GM21825 (cell line): ENCODE measurements at regions not wholly inside any gene's neighbourhood (a gene's known extent, or its start where the extent isn't known, plus 50 kb on each side); places are given as distances from the start of the nearest gene placed in this dataset.
"Not testable (repeated sequence)": the region's sequence is repeated elsewhere in the genome, so short reads cannot be mapped to it uniquely, and the experiment has no call there.

ENCODE experiments used
- ATAC-seq: cut with Tn5 transposase; IDR thresholded peaks from one replicate; pipeline ENCODE4 v1.9.1; 2021; ENCODE audit warnings: mild to moderate bottlenecking, moderate library complexity; ENCODE audit not compliant: unreplicated experiment

GRCh38 chr11:15825976-15826650 is 530.2 kb downstream of the SOX6 start:
- no peak for ATAC-seq

- ATAC-seq, result no peak
Measured at GRCh38 chr11:15826826-15827225, 529.5 kb downstream of the SOX6 start.

GRCh38 chr11:15828215-15828853 is 528.0 kb downstream of the SOX6 start:
- ATAC-seq, result no peak

- ATAC-seq, result no peak
Measured at GRCh38 chr11:15829312-15829711, 527.0 kb downstream of the SOX6 start.

GRCh38 chr11:15830741-15831428 is 525.5 kb downstream of the SOX6 start:
- no peak for ATAC-seq

GRCh38 chr11:15835788-15836411 is 520.4 kb downstream of the SOX6 start:
- no peak for ATAC-seq

- no peak for ATAC-seq
Measured at GRCh38 chr11:15836795-15837194, 519.6 kb downstream of the SOX6 start.

- ATAC-seq, result no peak
Measured at GRCh38 chr11:15837901-15838489, 518.4 kb downstream of the SOX6 start.

GRCh38 chr11:15839061-15839460 is 517.3 kb downstream of the SOX6 start:
- ATAC-seq, result no peak

- ATAC-seq, result no peak
Measured at GRCh38 chr11:15840966-15841365, 515.4 kb downstream of the SOX6 start.

- no peak for ATAC-seq
Measured at GRCh38 chr11:15841931-15842740, 514.2 kb downstream of the SOX6 start.

- ATAC-seq, result no peak
Measured at GRCh38 chr11:15843309-15843872, 513.0 kb downstream of the SOX6 start.

- no peak for ATAC-seq
Measured at GRCh38 chr11:15845261-15845660, 511.1 kb downstream of the SOX6 start.

GRCh38 chr11:15848631-15849168 is 507.6 kb downstream of the SOX6 start:
- no peak for ATAC-seq

- no peak for ATAC-seq
Measured at GRCh38 chr11:15849257-15849656, 507.1 kb downstream of the SOX6 start.

GRCh38 chr11:15850335-15850734 is 506.0 kb downstream of the SOX6 start:
- ATAC-seq, result not testable (repeated sequence)

GRCh38 chr11:15851051-15851498 is 505.3 kb downstream of the SOX6 start:
- no peak for ATAC-seq

- ATAC-seq, result no peak
Measured at GRCh38 chr11:15852179-15852578, 504.2 kb downstream of the SOX6 start.

GRCh38 chr11:15854245-15854644 is 502.1 kb downstream of the SOX6 start:
- ATAC-seq, result no peak

- ATAC-seq, result no peak
Measured at GRCh38 chr11:15858881-15859280, 497.5 kb downstream of the SOX6 start.
